ENCODE measurements at regions not wholly inside any gene's neighbourhood (a gene's known extent, or its start where the extent isn't known, plus 50 kb on each side); places are given as distances from the start of the nearest gene placed in this dataset.

- Histone ChIP-seq H3K9ac (ENCODE audit: low read length) (no peak overlapping the region), H3K27me3 (replicated peaks in 1 of 4; ENCODE audit: control extremely low read depth in 1 of 4, control insufficient read depth in 3 of 4, insufficient read depth in 4 of 4, low read length in 3 of 4) (no peaks in the 10 kb centered on the region), H4K20me1 (ENCODE audit: control insufficient read depth, insufficient read depth, low read length, poor library complexity, severe bottlenecking) (no peaks in the 10 kb centered on the region), H2AFZ (ENCODE audit: insufficient read depth, low read depth, low read length, poor library complexity, severe bottlenecking) (no peak overlapping the region), H3K27ac (ENCODE audit: low read length in 2 of 2) (no peak overlapping the region), H3K79me2 (ENCODE audit: control insufficient read depth, insufficient read depth, low read length) (no peaks in the 10 kb centered on the region), H3K36me3 (replicated peaks in 1 of 2; ENCODE audit: control extremely low read depth in 1 of 2, control insufficient read depth in 1 of 2, extremely low read depth in 1 of 2, insufficient read depth in 2 of 2, low read length in 1 of 2) (no peaks in the 10 kb centered on the region), H3K4me3 (ENCODE audit: control extremely low read depth in 1 of 5, extremely low read depth in 1 of 5, insufficient read depth in 1 of 5, low read depth in 2 of 5, low read length in 4 of 5) (no peak overlapping the region), H3K9me3 (ENCODE audit: control extremely low read depth in 1 of 3, control insufficient read depth in 2 of 3, insufficient read depth in 1 of 3, low read length in 2 of 3) (no peaks in the 10 kb centered on the region), H3K4me1 (ENCODE audit: control insufficient read depth in 2 of 2, insufficient read depth in 2 of 2, low read length in 2 of 2) (no peaks in the 10 kb centered on the region), H3K4me2 (replicated peaks; ENCODE audit: low read depth, low read length, poor library complexity, severe bottlenecking) (no peak overlapping the region)
- H3K27me3 Mint-ChIP-seq = peaks cover 14% of the 10 kb centered on the region
- ChIA-PET CTCF (interaction anchor here (1.6 kb wide), 1 partner anchor 381 kb away, joined by 3 read pairs; no protein-coding TSS in a partner anchor), POLR2A (no interaction called here)
- 97% methylated on average over 4 of the region's 6 CpGs for WGBS (ENCODE audit: insufficient coverage)
- H3K4me3 Mint-ChIP-seq = no peak overlapping the region
- H3K4me1 Mint-ChIP-seq = no peaks in the 10 kb centered on the region
- DNase-seq (no peak), ATAC-seq (ENCODE audit: low read depth) (no peak)
- H3K27ac Mint-ChIP-seq = no peak overlapping the region
- intact Hi-C loops (cut with micrococcal nuclease) = no loop called here
- H3K9me3 Mint-ChIP-seq (ENCODE audit: insufficient read depth) = no peaks in the 10 kb centered on the region
- TF ChIP-seq EZH2 (IDR thresholded peaks at IDR 0.05; ENCODE audit: borderline replicate concordance, insufficient read depth, low read depth, low read length, poor library complexity, severe bottlenecking) = no peak
- TF ChIP-seq CTCF (IDR thresholded peaks at IDR 0.05) = no peak
These were observed 180.6 kb downstream of the MREG start for GRCh38 chr2:215832791-215833190.

- DNase-seq (no peak), ATAC-seq (ENCODE audit: low read depth) (no peak)
- Histone ChIP-seq H3K9me3 (ENCODE audit: control extremely low read depth in 1 of 3, control insufficient read depth in 2 of 3, insufficient read depth in 1 of 3, low read length in 2 of 3) (no peaks in the 10 kb centered on the region), H3K9ac (ENCODE audit: low read length) (no peak overlapping the region), H3K36me3 (replicated peaks in 1 of 2; ENCODE audit: control extremely low read depth in 1 of 2, control insufficient read depth in 1 of 2, extremely low read depth in 1 of 2, insufficient read depth in 2 of 2, low read length in 1 of 2) (no peaks in the 10 kb centered on the region), H3K27ac (ENCODE audit: low read length in 2 of 2) (no peak overlapping the region), H3K27me3 (replicated peaks in 1 of 4; ENCODE audit: control extremely low read depth in 1 of 4, control insufficient read depth in 3 of 4, insufficient read depth in 4 of 4, low read length in 3 of 4) (no peaks in the 10 kb centered on the region), H2AFZ (ENCODE audit: insufficient read depth, low read depth, low read length, poor library complexity, severe bottlenecking) (no peak overlapping the region), H4K20me1 (ENCODE audit: control insufficient read depth, insufficient read depth, low read length, poor library complexity, severe bottlenecking) (no peaks in the 10 kb centered on the region), H3K79me2 (ENCODE audit: control insufficient read depth, insufficient read depth, low read length) (no peaks in the 10 kb centered on the region), H3K4me3 (ENCODE audit: control extremely low read depth in 1 of 5, extremely low read depth in 1 of 5, insufficient read depth in 1 of 5, low read depth in 2 of 5, low read length in 4 of 5) (no peak overlapping the region), H3K4me1 (ENCODE audit: control insufficient read depth in 2 of 2, insufficient read depth in 2 of 2, low read length in 2 of 2) (no peaks in the 10 kb centered on the region), H3K4me2 (replicated peaks; ENCODE audit: low read depth, low read length, poor library complexity, severe bottlenecking) (no peak overlapping the region)
- ChIA-PET CTCF (interaction anchor here (1.0 to 1.6 kb wide), 4 partner anchors 9 to 395 kb away, joined by 3 to 13 read pairs (median 4); no protein-coding TSS in a partner anchor), POLR2A (no interaction called here)
- WGBS (ENCODE audit: insufficient coverage) = 73% methylated on average over 2 of the region's 5 CpGs
- H3K27me3 Mint-ChIP-seq = peaks cover 14% of the 10 kb centered on the region
- TF ChIP-seq EZH2 (IDR thresholded peaks at IDR 0.05; ENCODE audit: borderline replicate concordance, insufficient read depth, low read depth, low read length, poor library complexity, severe bottlenecking) (no peak), CTCF (IDR thresholded peaks at IDR 0.05) (no peak)
- H3K4me1 Mint-ChIP-seq = no peaks in the 10 kb centered on the region
- intact Hi-C loops (cut with micrococcal nuclease) = no loop called here
- H3K4me3 Mint-ChIP-seq = no peak overlapping the region
- no peaks in the 10 kb centered on the region for H3K9me3 Mint-ChIP-seq (ENCODE audit: insufficient read depth)
- no peak overlapping the region for H3K27ac Mint-ChIP-seq
These were observed 181.9 kb downstream of the MREG start for GRCh38 chr2:215831296-215831913.
